HCT116 (cell line): ENCODE measurements at regions not wholly inside any gene's neighbourhood (a gene's known extent, or its start where the extent isn't known, plus 50 kb on each side); places are given as distances from the start of the nearest gene placed in this dataset.

ENCODE experiments used
- EZH2 ChIP-seq: fragments of 200-600 bp; sonication (generic); IDR thresholded peaks from 2 replicates; pipeline ENCODE4 v1.6.1; 2017; ENCODE audit warnings: antibody characterized with exemption, mixed run types
- EZH2phosphoT487 ChIP-seq: fragments of 200-600 bp; IDR thresholded peaks from 2 replicates; pipeline ENCODE4 v1.6.1; 2018; ENCODE audit warnings: antibody characterized with exemption, borderline replicate concordance
- POLR2A ChIP-seq: IDR thresholded peaks from 2 replicates; pipeline ENCODE4 v1.7.0; 2011; ENCODE audit warnings: borderline replicate concordance; ENCODE audit not compliant: insufficient read depth, insufficient read length; ENCODE audit errors: extremely low read depth
- SIN3A ChIP-seq: IDR thresholded peaks from 2 replicates; pipeline ENCODE4 v1.6.1; 2012; ENCODE audit warnings: low read depth
- TF ChIP-seq, protein P1 (sequence below), 3 experiments: fragments of 200-600 bp in 1 of 3; sonication (generic) in 1 of 3; IDR thresholded peaks in 2 of 3; conservative IDR thresholded peaks in 1 of 3; 2 replicates each; pipeline ENCODE4 v1.5.1; 2012 to 2017; ENCODE audit warnings: low read depth in 2 of 3, low read length in 2 of 3, antibody characterized with exemption in 1 of 3, borderline replicate concordance in 1 of 3, control low read depth in 1 of 3, mild to moderate bottlenecking in 1 of 3, mixed read lengths in 1 of 3, mixed run types in 1 of 3, moderate library complexity in 1 of 3; ENCODE audit not compliant: insufficient read depth in 1 of 3

DNA sequence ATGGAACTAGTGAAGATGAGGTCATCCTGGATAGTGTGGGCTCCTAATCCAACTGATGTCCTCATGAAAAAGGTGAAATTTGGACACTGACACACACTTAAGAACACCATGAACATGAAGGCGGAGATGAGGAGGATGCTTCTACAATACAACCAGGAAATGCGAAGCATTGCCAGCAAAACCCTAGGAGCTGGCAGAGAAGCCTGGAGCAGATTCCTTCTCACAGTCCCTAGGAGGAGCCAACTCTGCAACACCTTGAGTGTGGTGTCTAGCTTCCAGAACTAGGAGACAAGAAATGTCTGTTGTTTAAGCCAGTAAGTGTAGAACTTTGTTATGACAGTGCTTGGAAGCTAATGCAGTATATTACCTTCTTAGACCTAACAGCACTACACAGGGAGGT, 191.9 kb upstream of the PWP1 start:
- TF ChIP-seq EZH2 (no peak), POLR2A (no peak), SIN3A (no peak), EZH2phosphoT487 (no peak)
- TF ChIP-seq, protein P1, sequence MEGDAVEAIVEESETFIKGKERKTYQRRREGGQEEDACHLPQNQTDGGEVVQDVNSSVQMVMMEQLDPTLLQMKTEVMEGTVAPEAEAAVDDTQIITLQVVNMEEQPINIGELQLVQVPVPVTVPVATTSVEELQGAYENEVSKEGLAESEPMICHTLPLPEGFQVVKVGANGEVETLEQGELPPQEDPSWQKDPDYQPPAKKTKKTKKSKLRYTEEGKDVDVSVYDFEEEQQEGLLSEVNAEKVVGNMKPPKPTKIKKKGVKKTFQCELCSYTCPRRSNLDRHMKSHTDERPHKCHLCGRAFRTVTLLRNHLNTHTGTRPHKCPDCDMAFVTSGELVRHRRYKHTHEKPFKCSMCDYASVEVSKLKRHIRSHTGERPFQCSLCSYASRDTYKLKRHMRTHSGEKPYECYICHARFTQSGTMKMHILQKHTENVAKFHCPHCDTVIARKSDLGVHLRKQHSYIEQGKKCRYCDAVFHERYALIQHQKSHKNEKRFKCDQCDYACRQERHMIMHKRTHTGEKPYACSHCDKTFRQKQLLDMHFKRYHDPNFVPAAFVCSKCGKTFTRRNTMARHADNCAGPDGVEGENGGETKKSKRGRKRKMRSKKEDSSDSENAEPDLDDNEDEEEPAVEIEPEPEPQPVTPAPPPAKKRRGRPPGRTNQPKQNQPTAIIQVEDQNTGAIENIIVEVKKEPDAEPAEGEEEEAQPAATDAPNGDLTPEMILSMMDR (IDR thresholded peaks at IDR 0.05 in 2 of 3, conservative IDR thresholded peaks at IDR 0.05 in 1 of 3; ENCODE audit: borderline replicate concordance in 1 of 3, insufficient read depth in 1 of 3, low read depth in 2 of 3, low read length in 2 of 3), result no peak
